ENCODE measurements at regions not wholly inside any gene's neighbourhood (a gene's known extent, or its start where the extent isn't known, plus 50 kb on each side); places are given as distances from the start of the nearest gene placed in this dataset.
"Not testable (repeated sequence)": the region's sequence is repeated elsewhere in the genome, so short reads cannot be mapped to it uniquely, and the experiment has no call there.

GRCh38 chr6:15937602-15938001 is 191.3 kb upstream of the MYLIP start:
- no peak overlapping the region for H3K4me3 Mint-ChIP-seq
- no peaks in the 10 kb centered on the region for H3K36me3 Mint-ChIP-seq
- H3K9me3 Mint-ChIP-seq, result peaks cover 0 to 4% (median 1%) of the 10 kb centered on the region in 6 donors
- H3K27me3 Mint-ChIP-seq (ENCODE audit: low read depth in 3 of 3), result peaks cover 0 to 3% (median 3%) of the 10 kb centered on the region in 3 donors
- H3K4me1 Mint-ChIP-seq, result peaks cover 13 to 20% of the 10 kb centered on the region in 2 donors
- no peak for DNase-seq
- no peak overlapping the region for H3K27ac Mint-ChIP-seq

GRCh38 chr6:15936503-15936902 is 192.4 kb upstream of the MYLIP start:
- Mint-ChIP-seq H3K36me3 (no peaks in the 10 kb centered on the region), H3K27me3 (ENCODE audit: low read depth in 3 of 3) (peaks cover 0 to 3% (median 3%) of the 10 kb centered on the region in 3 donors), H3K4me3 (peak overlapping the region in 1 of 5 donors; percentile 5), H3K4me1 (peaks cover 13 to 20% of the 10 kb centered on the region in 2 donors), H3K9me3 (peaks cover 1 to 12% (median 5%) of the 10 kb centered on the region in 6 donors), H3K27ac (peak overlapping the region in 1 of 6 donors; percentile 18)
- DNase-seq, result peak in 2 of 3 donors; percentile 16 to 19

GRCh38 chr6:15935661-15936060 is 193.2 kb upstream of the MYLIP start:
- peaks cover 0 to 1% (median 0%) of the 10 kb centered on the region in 3 donors for H3K27me3 Mint-ChIP-seq (ENCODE audit: low read depth in 3 of 3)
- H3K36me3 Mint-ChIP-seq, result peaks cover 0 to 8% (median 6%) of the 10 kb centered on the region in 3 donors
- H3K27ac Mint-ChIP-seq, result no peak overlapping the region
- peaks cover 3 to 20% (median 12%) of the 10 kb centered on the region in 6 donors for H3K9me3 Mint-ChIP-seq
- no peak for DNase-seq
- H3K4me1 Mint-ChIP-seq, result peaks cover 13 to 20% of the 10 kb centered on the region in 2 donors
- no peak overlapping the region for H3K4me3 Mint-ChIP-seq

- not testable (repeated sequence) for H3K4me3 Mint-ChIP-seq; DNase-seq; H3K27ac Mint-ChIP-seq; H3K27me3 Mint-ChIP-seq (ENCODE audit: low read depth in 3 of 3)
- Mint-ChIP-seq H3K9me3 (peaks cover 7 to 27% (median 20%) of the 10 kb centered on the region in 6 donors), H3K4me1 (peaks cover 10 to 12% of the 10 kb centered on the region in 2 donors), H3K36me3 (peaks cover 0 to 15% (median 14%) of the 10 kb centered on the region in 3 donors)
Observed at GRCh38 chr6:15931697-15932096, 197.2 kb upstream of the MYLIP start.

- Mint-ChIP-seq H3K36me3 (peaks cover 0 to 21% (median 14%) of the 10 kb centered on the region in 3 donors), H3K27ac (no peak overlapping the region), H3K4me1 (no peaks in the 10 kb centered on the region), H3K9me3 (peaks cover 7 to 27% (median 20%) of the 10 kb centered on the region in 6 donors), H3K27me3 (ENCODE audit: low read depth in 3 of 3) (peaks cover 0 to 7% (median 2%) of the 10 kb centered on the region in 3 donors), H3K4me3 (no peak overlapping the region)
- DNase-seq, result no peak
Observed at GRCh38 chr6:15930207-15930606, 198.7 kb upstream of the MYLIP start.

- H3K4me3 Mint-ChIP-seq, result no peak overlapping the region
- no peak overlapping the region for H3K27ac Mint-ChIP-seq
- no peaks in the 10 kb centered on the region for H3K4me1 Mint-ChIP-seq
- peaks cover 0 to 21% (median 14%) of the 10 kb centered on the region in 3 donors for H3K36me3 Mint-ChIP-seq
- no peak for DNase-seq
- peaks cover 0 to 7% (median 2%) of the 10 kb centered on the region in 3 donors for H3K27me3 Mint-ChIP-seq (ENCODE audit: low read depth in 3 of 3)
- peaks cover 6 to 27% (median 20%) of the 10 kb centered on the region in 6 donors for H3K9me3 Mint-ChIP-seq
Observed at GRCh38 chr6:15929685-15930084, 199.2 kb upstream of the MYLIP start.

- Mint-ChIP-seq H3K4me3 (no peak overlapping the region), H3K27me3 (ENCODE audit: low read depth in 3 of 3) (peaks cover 0 to 7% (median 2%) of the 10 kb centered on the region in 3 donors), H3K27ac (no peak overlapping the region), H3K9me3 (peaks cover 6 to 26% (median 18%) of the 10 kb centered on the region in 6 donors), H3K36me3 (peaks cover 0 to 21% (median 14%) of the 10 kb centered on the region in 3 donors), H3K4me1 (no peaks in the 10 kb centered on the region)
- no peak for DNase-seq
Observed at GRCh38 chr6:15927531-15928225, 201.2 kb upstream of the MYLIP start.

GRCh38 chr6:15926256-15926655 is 202.6 kb upstream of the MYLIP start:
- Mint-ChIP-seq H3K27me3 (ENCODE audit: low read depth in 3 of 3) (peaks cover 0 to 7% (median 2%) of the 10 kb centered on the region in 3 donors), H3K4me3 (no peak overlapping the region), H3K27ac (no peak overlapping the region), H3K36me3 (peaks cover 0 to 19% (median 11%) of the 10 kb centered on the region in 3 donors), H3K9me3 (peaks cover 6 to 16% (median 11%) of the 10 kb centered on the region in 6 donors), H3K4me1 (no peaks in the 10 kb centered on the region)
- no peak for DNase-seq

GRCh38 chr6:15924893-15925292 is 204.0 kb upstream of the MYLIP start:
- Mint-ChIP-seq H3K4me1 (no peaks in the 10 kb centered on the region), H3K9me3 (peaks cover 0 to 6% (median under 1%) of the 10 kb centered on the region in 6 donors), H3K27ac (no peak overlapping the region), H3K27me3 (ENCODE audit: low read depth in 3 of 3) (peaks cover 0 to 7% (median 2%) of the 10 kb centered on the region in 3 donors), H3K36me3 (peaks cover 0 to 9% (median 4%) of the 10 kb centered on the region in 3 donors), H3K4me3 (no peak overlapping the region)
- DNase-seq, result no peak

- Mint-ChIP-seq H3K27me3 (ENCODE audit: low read depth in 3 of 3) (peaks cover 0 to 7% (median 0%) of the 10 kb centered on the region in 3 donors), H3K9me3 (peaks cover 0 to 2% (median 0%) of the 10 kb centered on the region in 6 donors), H3K4me1 (no peaks in the 10 kb centered on the region), H3K4me3 (no peak overlapping the region), H3K36me3 (peaks cover 0 to 9% (median 0%) of the 10 kb centered on the region in 3 donors), H3K27ac (no peak overlapping the region)
- no peak for DNase-seq
Observed at GRCh38 chr6:15922510-15923250, 206.2 kb upstream of the MYLIP start.

- no peak overlapping the region for H3K27ac Mint-ChIP-seq
- no peak overlapping the region for H3K4me3 Mint-ChIP-seq
- no peaks in the 10 kb centered on the region for H3K4me1 Mint-ChIP-seq
- H3K9me3 Mint-ChIP-seq, result peaks cover 0 to 2% (median 0%) of the 10 kb centered on the region in 6 donors
- peaks cover 0 to 2% (median 0%) of the 10 kb centered on the region in 3 donors for H3K36me3 Mint-ChIP-seq
- H3K27me3 Mint-ChIP-seq (ENCODE audit: low read depth in 3 of 3), result peaks cover 0 to 4% (median 2%) of the 10 kb centered on the region in 3 donors
- no peak for DNase-seq
Observed at GRCh38 chr6:15921243-15921642, 207.6 kb upstream of the MYLIP start.

GRCh38 chr6:15916581-15916980 is 212.3 kb upstream of the MYLIP start:
- no peak overlapping the region for H3K4me3 Mint-ChIP-seq
- H3K4me1 Mint-ChIP-seq, result peaks cover 11 to 14% of the 10 kb centered on the region in 2 donors
- H3K9me3 Mint-ChIP-seq, result no peaks in the 10 kb centered on the region
- H3K36me3 Mint-ChIP-seq, result no peaks in the 10 kb centered on the region
- no peak overlapping the region for H3K27ac Mint-ChIP-seq
- H3K27me3 Mint-ChIP-seq (ENCODE audit: low read depth in 3 of 3), result peaks cover 0 to 3% (median 2%) of the 10 kb centered on the region in 3 donors
- no peak for DNase-seq

GRCh38 chr6:15915508-15916178 is 213.2 kb upstream of the MYLIP start:
- Mint-ChIP-seq H3K36me3 (no peaks in the 10 kb centered on the region), H3K27me3 (ENCODE audit: low read depth in 3 of 3) (peaks cover 0 to 3% (median 2%) of the 10 kb centered on the region in 3 donors), H3K9me3 (no peaks in the 10 kb centered on the region), H3K4me3 (no peak overlapping the region), H3K4me1 (peaks cover 11 to 17% of the 10 kb centered on the region in 2 donors), H3K27ac (no peak overlapping the region)
- DNase-seq, result no peak
